ENCODE measurements at regions not wholly inside any gene's neighbourhood (a gene's known extent, or its start where the extent isn't known, plus 50 kb on each side); places are given as distances from the start of the nearest gene placed in this dataset.

DNA sequence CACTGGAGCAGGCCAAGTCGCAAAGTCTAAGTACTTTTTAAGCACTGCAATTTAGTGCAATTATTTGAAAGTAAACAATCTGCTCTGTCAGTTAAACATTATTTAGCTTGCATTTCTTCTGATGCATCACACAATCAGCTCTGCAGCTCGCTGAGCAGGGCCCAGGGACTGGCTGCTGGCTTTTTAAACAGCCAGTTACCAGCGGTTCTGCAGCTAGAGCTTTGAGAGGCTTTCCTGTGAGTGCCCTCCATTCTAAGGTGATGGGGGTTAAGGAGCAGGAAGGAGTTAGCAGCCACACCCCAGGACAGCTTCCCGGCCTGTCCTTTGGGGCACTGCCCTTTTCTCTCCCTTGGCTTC lies 154.3 kb downstream of the SALL1 start:
- no peak for TF ChIP-seq RFX5 (IDR thresholded peaks at IDR 0.05; ENCODE audit: low read depth, low read length)
- TF ChIP-seq RAD21 (IDR thresholded peaks at IDR 0.05; ENCODE audit: low read length): no peak
- in situ Hi-C loops (cut with MboI; ENCODE audit: low sequenced_read_pairs) (no loop called here), dilution Hi-C loops (cut with HindIII; ENCODE audit: low sequenced_read_pairs, unreplicated experiment) (no loop called here), intact Hi-C loops (cut with micrococcal nuclease) (no loop called here)
- Histone ChIP-seq H2AFZ (replicated peaks; ENCODE audit: low read length, poor library complexity) (no peak overlapping the region), H3K4ac (ENCODE audit: low read depth, low read length) (no peak overlapping the region), H3K27me3 (ENCODE audit: control insufficient read depth, insufficient read depth, low read length) (no peaks in the 10 kb centered on the region), H4K91ac (ENCODE audit: insufficient read depth, low read depth, low read length) (no peak overlapping the region), H3K9me3 (ENCODE audit: control insufficient read depth, insufficient read depth, low read length) (0 out of 2 replicates have a peak, but pooled peaks cover 2% of the 10 kb centered on the region), H4K8ac (ENCODE audit: low read depth in 2 of 2, low read length in 2 of 2) (no peak overlapping the region), H3K79me1 (ENCODE audit: low read depth in 1 of 2, low read length in 2 of 2) (no peaks in the 10 kb centered on the region), H2BK15ac (ENCODE audit: low read depth, low read length) (no peak overlapping the region), H3K14ac (replicated peaks; ENCODE audit: low read depth, low read length) (no peak overlapping the region), H2AK5ac (ENCODE audit: low read depth, low read length) (no peak overlapping the region), H2BK120ac (ENCODE audit: low read depth, low read length) (no peak overlapping the region), H4K20me1 (ENCODE audit: insufficient read depth, low read length) (no peaks in the 10 kb centered on the region), H3K27ac (ENCODE audit: insufficient read depth, low read length) (no peak overlapping the region), H3K4me2 (ENCODE audit: low read depth, low read length) (no peak overlapping the region), H2BK20ac (ENCODE audit: low read depth, low read length) (no peak overlapping the region), H3K18ac (ENCODE audit: low read depth, low read length) (no peak overlapping the region), H3K9me1 (ENCODE audit: insufficient read depth, low read length) (no peaks in the 10 kb centered on the region), H3K9ac (ENCODE audit: low read depth, low read length) (no peak overlapping the region), H4K5ac (ENCODE audit: low read depth, low read length) (no peak overlapping the region), H2AK9ac (replicated peaks; ENCODE audit: low read depth, low read length, poor library complexity) (no peak overlapping the region), H2BK5ac (ENCODE audit: low read depth, low read length, poor library complexity, severe bottlenecking) (no peak overlapping the region), H3K4me1 (ENCODE audit: control insufficient read depth, insufficient read depth, low read length) (no peaks in the 10 kb centered on the region), H3K23ac (ENCODE audit: low read depth, low read length) (no peak overlapping the region), H3K36me3 (ENCODE audit: control insufficient read depth, insufficient read depth, low read length) (no peaks in the 10 kb centered on the region), H3K4me3 (ENCODE audit: insufficient read depth, low read depth, low read length) (no peak overlapping the region), H3K56ac (ENCODE audit: extremely low read depth, insufficient read depth, low read length) (no peak overlapping the region)
- POLR2A ChIA-PET (ENCODE audit: unreplicated experiment): no interaction called here
- DNase-seq (no peak), ATAC-seq (ENCODE audit: low read depth) (no peak; the same call in 1 of the 2 replicates)
- CTCF ChIA-PET: no interaction called here
- BruUV-seq (replicated peaks): no TSS peak
- WGBS, 2 experiments (ENCODE audit: extremely low coverage in 2 of 2, insufficient read length in 1 of 2): no CpG with 5 or more reads among the region's 4 CpGs

Data from IMR-90 (cell line).